Osteoblast (primary cell): ENCODE measurements at regions not wholly inside any gene's neighbourhood (a gene's known extent, or its start where the extent isn't known, plus 50 kb on each side); places are given as distances from the start of the nearest gene placed in this dataset.

Experiments used
- DNase-seq: peaks from one replicate; pipeline ENCODE4 v3.0.0; 2011; ENCODE audit warnings: low spot score, mixed read lengths; ENCODE audit not compliant: insufficient read length; ENCODE audit errors: missing footprints
- H2AFZ ChIP-seq: 2 replicates; pipeline ENCODE4 v1.6.0; 2011; ENCODE audit warnings: mild to moderate bottlenecking, low read length
- H3K27ac ChIP-seq: 2 replicates; pipeline ENCODE4 v1.5.1; 2011; ENCODE audit warnings: mild to moderate bottlenecking, low read depth, low read length, moderate library complexity
- H3K27me3 ChIP-seq: 2 replicates; pipeline ENCODE4 v1.6.0; 2012; ENCODE audit warnings: mild to moderate bottlenecking, control low read depth, inconsistent platforms, low read length, moderate library complexity; ENCODE audit not compliant: insufficient read depth
- H3K36me3 ChIP-seq: 2 replicates; pipeline ENCODE4 v1.5.1; 2011; ENCODE audit warnings: mild to moderate bottlenecking, low read length, control low read depth, moderate library complexity; ENCODE audit not compliant: insufficient read depth
- H3K4me1 ChIP-seq: 2 replicates; pipeline ENCODE4 v1.5.1; 2011; ENCODE audit warnings: mild to moderate bottlenecking, low read length, control low read depth, moderate library complexity; ENCODE audit not compliant: insufficient read depth
- H3K4me2 ChIP-seq: 2 replicates; pipeline ENCODE4 v1.6.0; 2011; ENCODE audit warnings: mild to moderate bottlenecking, low read length; ENCODE audit not compliant: insufficient read depth
- H3K4me3 ChIP-seq: fragments of 200-600 bp; sonication (generic); 3 replicates; pipeline ENCODE4 v1.5.1; 2012; ENCODE audit warnings: mild to moderate bottlenecking, low read length, inconsistent platforms; ENCODE audit not compliant: insufficient read depth
- H3K79me2 ChIP-seq: 2 replicates; pipeline ENCODE4 v1.6.0; 2012; ENCODE audit warnings: mild to moderate bottlenecking, low read length, control low read depth, inconsistent platforms; ENCODE audit not compliant: insufficient read depth
- H3K9me3 ChIP-seq: 2 replicates; pipeline ENCODE4 v1.5.1; 2011; ENCODE audit warnings: low read depth, low read length, control low read depth
- H4K20me1 ChIP-seq: 2 replicates; pipeline ENCODE4 v1.6.0; 2012; ENCODE audit warnings: mild to moderate bottlenecking, low read length, control low read depth; ENCODE audit not compliant: insufficient read depth
- TF ChIP-seq, protein P1 (sequence below): IDR thresholded peaks from 2 replicates; pipeline ENCODE4 v1.5.1; 2011; ENCODE audit warnings: mild to moderate bottlenecking, low read depth, low read length, moderate library complexity; ENCODE audit errors: extremely low read depth

DNA sequence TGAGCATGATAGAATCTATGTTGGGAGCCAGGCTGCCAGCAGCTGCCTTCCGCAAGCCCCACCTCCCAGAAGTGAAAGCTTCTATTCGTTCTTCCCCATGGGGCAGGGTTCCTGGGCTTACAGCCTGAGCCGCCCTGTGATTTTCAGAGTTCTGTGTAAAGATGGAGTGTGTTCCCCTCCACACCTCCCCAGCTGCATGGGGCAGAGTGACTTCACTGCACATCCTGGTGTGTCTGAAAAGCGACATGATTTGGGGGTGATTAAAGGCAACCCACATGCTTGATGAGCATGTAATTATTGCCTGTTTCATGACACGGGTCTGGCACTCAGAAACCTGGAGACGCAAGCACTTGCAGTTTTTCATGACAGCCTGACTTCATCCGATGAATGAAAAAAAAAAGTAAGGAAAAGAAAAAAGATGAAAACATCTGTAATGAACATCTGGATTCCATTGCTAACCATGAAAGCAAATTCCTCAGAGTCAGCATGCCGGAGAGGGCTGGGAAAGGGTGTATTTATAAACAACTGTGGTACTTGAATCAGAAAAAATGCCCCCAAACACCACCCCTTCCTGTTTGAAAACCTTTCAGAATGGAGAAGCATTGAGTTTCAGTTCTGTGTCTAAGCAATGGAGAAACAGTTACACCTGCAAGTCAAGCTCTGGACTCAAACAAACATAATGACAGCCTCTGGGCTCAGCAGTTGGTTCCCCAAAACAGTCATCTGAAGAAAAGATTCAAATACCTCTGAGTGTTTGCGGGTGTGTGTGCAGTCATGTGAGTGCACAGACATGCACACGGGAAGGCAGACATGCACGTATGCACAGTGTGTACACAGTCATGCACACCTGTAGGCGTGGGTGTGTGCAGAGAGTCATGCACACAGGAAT lies 266.0 kb downstream of the ENGASE start:
- Histone ChIP-seq H3K9me3 (no peaks in the 10 kb centered on the region), H4K20me1 (no peaks in the 10 kb centered on the region), H2AFZ (no peak overlapping the region), H3K79me2 (no peaks in the 10 kb centered on the region), H3K4me2 (no peak overlapping the region), H3K27me3 (no peaks in the 10 kb centered on the region), H3K4me3 (no peak overlapping the region), H3K4me1 (no peaks in the 10 kb centered on the region), H3K36me3 (no peaks in the 10 kb centered on the region), H3K27ac (no peak overlapping the region)
- DNase-seq = peak; percentile 25
- TF ChIP-seq, protein P1, sequence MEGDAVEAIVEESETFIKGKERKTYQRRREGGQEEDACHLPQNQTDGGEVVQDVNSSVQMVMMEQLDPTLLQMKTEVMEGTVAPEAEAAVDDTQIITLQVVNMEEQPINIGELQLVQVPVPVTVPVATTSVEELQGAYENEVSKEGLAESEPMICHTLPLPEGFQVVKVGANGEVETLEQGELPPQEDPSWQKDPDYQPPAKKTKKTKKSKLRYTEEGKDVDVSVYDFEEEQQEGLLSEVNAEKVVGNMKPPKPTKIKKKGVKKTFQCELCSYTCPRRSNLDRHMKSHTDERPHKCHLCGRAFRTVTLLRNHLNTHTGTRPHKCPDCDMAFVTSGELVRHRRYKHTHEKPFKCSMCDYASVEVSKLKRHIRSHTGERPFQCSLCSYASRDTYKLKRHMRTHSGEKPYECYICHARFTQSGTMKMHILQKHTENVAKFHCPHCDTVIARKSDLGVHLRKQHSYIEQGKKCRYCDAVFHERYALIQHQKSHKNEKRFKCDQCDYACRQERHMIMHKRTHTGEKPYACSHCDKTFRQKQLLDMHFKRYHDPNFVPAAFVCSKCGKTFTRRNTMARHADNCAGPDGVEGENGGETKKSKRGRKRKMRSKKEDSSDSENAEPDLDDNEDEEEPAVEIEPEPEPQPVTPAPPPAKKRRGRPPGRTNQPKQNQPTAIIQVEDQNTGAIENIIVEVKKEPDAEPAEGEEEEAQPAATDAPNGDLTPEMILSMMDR = no peak

DNA sequence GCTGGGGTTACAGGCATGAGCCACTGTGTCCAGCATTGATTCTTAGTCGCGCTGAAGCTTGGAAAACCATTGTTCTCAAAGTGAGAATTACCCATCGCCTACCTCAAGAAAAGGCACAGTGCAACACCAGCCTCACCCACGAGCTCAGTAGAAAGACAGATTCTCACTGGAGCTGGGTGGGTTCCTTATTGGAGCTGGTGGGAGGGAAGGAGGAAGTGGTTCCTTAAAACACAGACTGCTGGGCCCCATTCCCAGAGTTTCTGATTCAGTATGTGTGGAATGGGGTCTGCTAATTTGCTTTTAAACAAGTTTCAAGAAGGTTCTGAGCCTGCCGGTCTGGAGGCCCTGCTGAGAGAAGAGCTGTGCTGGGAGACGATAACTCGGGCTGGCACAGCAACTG lies 264.7 kb downstream of the ENGASE start:
- H3K4me1 ChIP-seq = no peaks in the 10 kb centered on the region
- H3K4me3 ChIP-seq = no peak overlapping the region
- TF ChIP-seq, protein P1 = no peak
- no peak overlapping the region for H2AFZ ChIP-seq
- no peak overlapping the region for H3K4me2 ChIP-seq
- H4K20me1 ChIP-seq = no peaks in the 10 kb centered on the region
- H3K36me3 ChIP-seq = no peaks in the 10 kb centered on the region
- DNase-seq = peak; percentile 21
- H3K9me3 ChIP-seq = no peaks in the 10 kb centered on the region
- no peaks in the 10 kb centered on the region for H3K27me3 ChIP-seq
- no peak overlapping the region for H3K27ac ChIP-seq
- H3K79me2 ChIP-seq = no peaks in the 10 kb centered on the region

- no peaks in the 10 kb centered on the region for H3K9me3 ChIP-seq
- H3K4me2 ChIP-seq = no peak overlapping the region
- H3K79me2 ChIP-seq = no peaks in the 10 kb centered on the region
- no peak overlapping the region for H3K27ac ChIP-seq
- no peak for DNase-seq
- H3K4me1 ChIP-seq = no peaks in the 10 kb centered on the region
- TF ChIP-seq, protein P1 = no peak
- no peaks in the 10 kb centered on the region for H3K27me3 ChIP-seq
- H4K20me1 ChIP-seq = no peaks in the 10 kb centered on the region
- H3K4me3 ChIP-seq = no peak overlapping the region
- H2AFZ ChIP-seq = no peak overlapping the region
- H3K36me3 ChIP-seq = no peaks in the 10 kb centered on the region
Observed at GRCh38 chr17:79338604-79339003, 264.0 kb downstream of the ENGASE start.

DNA sequence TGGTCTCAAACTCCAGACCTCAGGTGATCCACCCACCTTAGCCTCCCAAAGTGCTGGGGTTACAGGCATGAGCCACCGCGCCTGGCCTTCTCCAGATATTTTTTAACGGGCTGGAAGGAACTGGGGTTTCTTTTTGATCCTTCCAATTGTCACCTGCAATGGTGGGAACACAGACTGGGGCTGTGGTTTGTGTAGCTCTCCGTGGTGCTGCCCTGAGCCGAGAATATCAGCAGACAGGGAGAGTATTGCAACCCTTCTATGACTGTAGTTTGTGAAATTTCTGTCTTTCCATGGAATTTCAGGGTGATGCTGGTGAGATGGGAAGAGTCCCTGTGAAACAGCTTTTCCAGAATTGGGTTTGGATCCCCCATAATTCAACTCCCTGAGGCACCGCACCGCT lies 263.5 kb downstream of the ENGASE start:
- Histone ChIP-seq H3K4me1 (no peaks in the 10 kb centered on the region), H3K4me3 (no peak overlapping the region), H3K27ac (no peak overlapping the region), H3K4me2 (no peak overlapping the region), H3K27me3 (no peaks in the 10 kb centered on the region), H2AFZ (no peak overlapping the region), H3K79me2 (no peaks in the 10 kb centered on the region), H3K9me3 (no peaks in the 10 kb centered on the region), H4K20me1 (no peaks in the 10 kb centered on the region), H3K36me3 (no peaks in the 10 kb centered on the region)
- DNase-seq = no peak
- TF ChIP-seq, protein P1 = no peak
